ENCODE measurements at regions not wholly inside any gene's neighbourhood (a gene's known extent, or its start where the extent isn't known, plus 50 kb on each side); places are given as distances from the start of the nearest gene placed in this dataset.

DNA sequence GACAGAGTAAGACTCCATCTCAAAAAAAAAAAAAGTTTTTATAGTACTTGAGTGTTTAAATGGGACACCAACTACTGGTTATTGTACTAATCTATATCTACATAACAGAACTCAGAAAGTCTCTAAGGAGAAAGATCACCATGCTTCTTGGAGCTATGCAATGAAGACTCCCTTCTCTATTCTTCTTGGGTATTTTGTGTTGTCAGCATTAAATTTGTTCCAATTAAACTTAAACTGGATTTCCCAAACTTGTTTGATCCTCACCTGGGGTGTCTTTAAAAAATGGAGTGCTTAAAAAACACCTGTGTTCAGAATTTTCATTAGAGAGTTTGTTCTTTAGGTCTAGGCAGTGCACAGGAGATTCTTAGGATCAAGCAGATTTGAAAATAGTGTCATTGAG, 536.0 kb downstream of the GATA3 start:
- no TSS peak for BruUV-seq (replicated peaks)
- Mint-ChIP-seq H3K27me3 (ENCODE audit: insufficient read depth, unreplicated experiment) (peaks cover 10% of the 10 kb centered on the region), H3K27ac (ENCODE audit: unreplicated experiment) (no peak overlapping the region), H3K4me3 (ENCODE audit: unreplicated experiment) (no peak overlapping the region), H3K9me3 (ENCODE audit: unreplicated experiment) (no peaks in the 10 kb centered on the region), H3K36me3 (ENCODE audit: insufficient read depth, unreplicated experiment) (no peaks in the 10 kb centered on the region), H3K4me1 (ENCODE audit: low read depth, unreplicated experiment) (peaks cover 12% of the 10 kb centered on the region)
- H3K27me3 ChIP-seq (replicated peaks; ENCODE audit: control insufficient read depth, insufficient read depth, low read length) = no peaks in the 10 kb centered on the region
- ChIA-PET CTCF (no interaction called here), POLR2A (no interaction called here)
- intact Hi-C loops (cut with micrococcal nuclease; ENCODE audit: unreplicated experiment) = no loop called here
- DNase-seq = no peak
- no peak overlapping the region for H3K4me3 ChIP-seq (ENCODE audit: low read depth, low read length)
- TF ChIP-seq, protein P1, sequence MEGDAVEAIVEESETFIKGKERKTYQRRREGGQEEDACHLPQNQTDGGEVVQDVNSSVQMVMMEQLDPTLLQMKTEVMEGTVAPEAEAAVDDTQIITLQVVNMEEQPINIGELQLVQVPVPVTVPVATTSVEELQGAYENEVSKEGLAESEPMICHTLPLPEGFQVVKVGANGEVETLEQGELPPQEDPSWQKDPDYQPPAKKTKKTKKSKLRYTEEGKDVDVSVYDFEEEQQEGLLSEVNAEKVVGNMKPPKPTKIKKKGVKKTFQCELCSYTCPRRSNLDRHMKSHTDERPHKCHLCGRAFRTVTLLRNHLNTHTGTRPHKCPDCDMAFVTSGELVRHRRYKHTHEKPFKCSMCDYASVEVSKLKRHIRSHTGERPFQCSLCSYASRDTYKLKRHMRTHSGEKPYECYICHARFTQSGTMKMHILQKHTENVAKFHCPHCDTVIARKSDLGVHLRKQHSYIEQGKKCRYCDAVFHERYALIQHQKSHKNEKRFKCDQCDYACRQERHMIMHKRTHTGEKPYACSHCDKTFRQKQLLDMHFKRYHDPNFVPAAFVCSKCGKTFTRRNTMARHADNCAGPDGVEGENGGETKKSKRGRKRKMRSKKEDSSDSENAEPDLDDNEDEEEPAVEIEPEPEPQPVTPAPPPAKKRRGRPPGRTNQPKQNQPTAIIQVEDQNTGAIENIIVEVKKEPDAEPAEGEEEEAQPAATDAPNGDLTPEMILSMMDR (IDR thresholded peaks at IDR 0.05; ENCODE audit: insufficient read depth in 1 of 2, low read depth in 1 of 2, low read length in 1 of 2, severe bottlenecking in 1 of 2, unreplicated experiment in 1 of 2) = no peak
- H3K4me1 ChIP-seq = peaks cover 9% of the 10 kb centered on the region
- no peaks in the 10 kb centered on the region for H3K36me3 ChIP-seq (ENCODE audit: control insufficient read depth, insufficient read depth, low read length)
- H3K9me3 ChIP-seq = no peaks in the 10 kb centered on the region

- TF ChIP-seq, protein P1 (IDR thresholded peaks at IDR 0.05; ENCODE audit: insufficient read depth in 1 of 2, low read depth in 1 of 2, low read length in 1 of 2, severe bottlenecking in 1 of 2, unreplicated experiment in 1 of 2) = no peak
- H3K9me3 ChIP-seq = no peaks in the 10 kb centered on the region
- H3K27me3 Mint-ChIP-seq (ENCODE audit: insufficient read depth, unreplicated experiment) = peaks cover 10% of the 10 kb centered on the region
- intact Hi-C loops (cut with micrococcal nuclease; ENCODE audit: unreplicated experiment) = loop anchor here (1.0 kb wide), 1 partner anchor 43 kb away; no protein-coding TSS in a partner anchor
- no peak overlapping the region for H3K4me3 ChIP-seq (ENCODE audit: low read depth, low read length)
- H3K36me3 Mint-ChIP-seq (ENCODE audit: insufficient read depth, unreplicated experiment) = no peaks in the 10 kb centered on the region
- H3K4me3 Mint-ChIP-seq (ENCODE audit: unreplicated experiment) = no peak overlapping the region
- no peak for DNase-seq
- H3K36me3 ChIP-seq (ENCODE audit: control insufficient read depth, insufficient read depth, low read length) = no peaks in the 10 kb centered on the region
- H3K4me1 Mint-ChIP-seq (ENCODE audit: low read depth, unreplicated experiment) = peaks cover 12% of the 10 kb centered on the region
- no peaks in the 10 kb centered on the region for H3K9me3 Mint-ChIP-seq (ENCODE audit: unreplicated experiment)
- no peak overlapping the region for H3K27ac Mint-ChIP-seq (ENCODE audit: unreplicated experiment)
- ChIA-PET POLR2A (no interaction called here), CTCF (no interaction called here)
- H3K27me3 ChIP-seq (replicated peaks; ENCODE audit: control insufficient read depth, insufficient read depth, low read length) = no peaks in the 10 kb centered on the region
- peaks cover 9% of the 10 kb centered on the region for H3K4me1 ChIP-seq
- BruUV-seq (replicated peaks) = no TSS peak
Observed at GRCh38 chr10:8591640-8592039, 537.2 kb downstream of the GATA3 start.

- ChIA-PET POLR2A (no interaction called here), CTCF (no interaction called here)
- Mint-ChIP-seq H3K9me3 (ENCODE audit: unreplicated experiment) (no peaks in the 10 kb centered on the region), H3K36me3 (ENCODE audit: insufficient read depth, unreplicated experiment) (no peaks in the 10 kb centered on the region), H3K4me1 (ENCODE audit: low read depth, unreplicated experiment) (peaks cover 12% of the 10 kb centered on the region), H3K27ac (ENCODE audit: unreplicated experiment) (no peak overlapping the region), H3K27me3 (ENCODE audit: insufficient read depth, unreplicated experiment) (no peaks in the 10 kb centered on the region), H3K4me3 (ENCODE audit: unreplicated experiment) (no peak overlapping the region)
- Histone ChIP-seq H3K9me3 (no peaks in the 10 kb centered on the region), H3K4me3 (ENCODE audit: low read depth, low read length) (no peak overlapping the region), H3K27me3 (replicated peaks; ENCODE audit: control insufficient read depth, insufficient read depth, low read length) (no peaks in the 10 kb centered on the region), H3K36me3 (ENCODE audit: control insufficient read depth, insufficient read depth, low read length) (no peaks in the 10 kb centered on the region), H3K4me1 (peaks cover 9% of the 10 kb centered on the region)
- BruUV-seq (replicated peaks) = no TSS peak
- no peak for DNase-seq
- intact Hi-C loops (cut with micrococcal nuclease; ENCODE audit: unreplicated experiment) = loop anchor here (2.0 kb wide), 1 partner anchor 23 kb away; no protein-coding TSS in a partner anchor
- TF ChIP-seq, protein P1 (IDR thresholded peaks at IDR 0.05; ENCODE audit: insufficient read depth in 1 of 2, low read depth in 1 of 2, low read length in 1 of 2, severe bottlenecking in 1 of 2, unreplicated experiment in 1 of 2) = no peak
Observed at GRCh38 chr10:8594176-8594575, 539.7 kb downstream of the GATA3 start.
